ENCODE measurements at regions not wholly inside any gene's neighbourhood (a gene's known extent, or its start where the extent isn't known, plus 50 kb on each side); places are given as distances from the start of the nearest gene placed in this dataset.

- DNase-seq = no peak
These were observed 93.3 kb downstream of the EDN1 start for GRCh38 chr6:12383448-12383847.

- no peak for DNase-seq
These were observed 94.3 kb downstream of the EDN1 start for GRCh38 chr6:12384357-12384912.

- no peak for DNase-seq
These were observed 95.2 kb downstream of the EDN1 start for GRCh38 chr6:12385316-12385715.

GRCh38 chr6:12386816-12387215, 96.7 kb downstream of the EDN1 start:
- no peak for DNase-seq

GRCh38 chr6:12391472-12391871, 101.3 kb downstream of the EDN1 start:
- DNase-seq = no peak

GRCh38 chr6:12392490-12392889, 102.3 kb downstream of the EDN1 start:
- no peak for DNase-seq

GRCh38 chr6:12393100-12393499, 102.9 kb downstream of the EDN1 start:
- no peak for DNase-seq

GRCh38 chr6:12394170-12394569, 104.0 kb downstream of the EDN1 start:
- no peak for DNase-seq

- DNase-seq = no peak
These were observed 105.7 kb downstream of the EDN1 start for GRCh38 chr6:12395898-12396297.

- no peak for DNase-seq
These were observed 111.0 kb downstream of the EDN1 start for GRCh38 chr6:12401200-12401599.

GRCh38 chr6:12403201-12403826, 113.2 kb downstream of the EDN1 start:
- no peak for DNase-seq

- DNase-seq = no peak
These were observed 113.9 kb downstream of the EDN1 start for GRCh38 chr6:12403947-12404647.

- DNase-seq = no peak
These were observed 114.5 kb downstream of the EDN1 start for GRCh38 chr6:12404651-12405050.

GRCh38 chr6:12408752-12409151, 118.6 kb downstream of the EDN1 start:
- no peak for DNase-seq

- DNase-seq = no peak
These were observed 120.8 kb downstream of the EDN1 start for GRCh38 chr6:12410946-12411345.

- no peak for DNase-seq
These were observed 124.0 kb downstream of the EDN1 start for GRCh38 chr6:12414096-12414675.

- DNase-seq = no peak
These were observed 125.9 kb downstream of the EDN1 start for GRCh38 chr6:12415980-12416598.

- no peak for DNase-seq
These were observed 127.0 kb downstream of the EDN1 start for GRCh38 chr6:12417191-12417590.

GRCh38 chr6:12418946-12419345, 128.8 kb downstream of the EDN1 start:
- DNase-seq = no peak

- DNase-seq = no peak
These were observed 129.6 kb downstream of the EDN1 start for GRCh38 chr6:12419631-12420272.

GRCh38 chr6:12420626-12421025, 130.5 kb downstream of the EDN1 start:
- no peak for DNase-seq

GRCh38 chr6:12421596-12421995, 131.4 kb downstream of the EDN1 start:
- DNase-seq = no peak

GRCh38 chr6:12422848-12423247, 132.7 kb downstream of the EDN1 start:
- DNase-seq = no peak

Measured in activated CD4-positive, alpha-beta T cell treated with anti-CD3 and anti-CD28 coated beads, Interleukin-2, amount 50 U/mL, for 48 hours (primary cell).